ES-I3 (cell line): ENCODE measurements at regions not wholly inside any gene's neighbourhood (a gene's known extent, or its start where the extent isn't known, plus 50 kb on each side); places are given as distances from the start of the nearest gene placed in this dataset.
A peak's percentile ranks its signal among the peaks of the same experiment; 100 is the strongest.
"Not testable (repeated sequence)": the region's sequence is repeated elsewhere in the genome, so short reads cannot be mapped to it uniquely, and the experiment has no call there.

Source experiments
- H3K36me3 ChIP-seq: 2 replicates; pipeline ENCODE4 v1.6.1; 2013; ENCODE audit warnings: mild to moderate bottlenecking, low read length, control low read depth, moderate library complexity; ENCODE audit not compliant: insufficient read depth
- H3K4me1 ChIP-seq: 2 replicates; pipeline ENCODE4 v1.6.1; 2013; ENCODE audit warnings: mild to moderate bottlenecking, control low read depth, low read length; ENCODE audit not compliant: insufficient read depth
- H3K9ac ChIP-seq: 2 replicates; pipeline ENCODE4 v1.6.1; 2013; ENCODE audit warnings: low read depth, mild to moderate bottlenecking, low read length, moderate library complexity
- H3K9me3 ChIP-seq: 2 replicates; pipeline ENCODE4 v1.6.1; 2013; ENCODE audit warnings: mild to moderate bottlenecking, low read length, moderate library complexity; ENCODE audit not compliant: control insufficient read depth, insufficient read depth

GRCh38 chr2:53150146-53150545 is 617.5 kb upstream of the CHAC2 start:
- H3K9ac ChIP-seq, result no peak overlapping the region
- no peaks in the 10 kb centered on the region for H3K9me3 ChIP-seq
- no peaks in the 10 kb centered on the region for H3K36me3 ChIP-seq
- H3K4me1 ChIP-seq, result no peaks in the 10 kb centered on the region

- Histone ChIP-seq H3K36me3 (no peaks in the 10 kb centered on the region), H3K4me1 (no peaks in the 10 kb centered on the region), H3K9me3 (no peaks in the 10 kb centered on the region), H3K9ac (no peak overlapping the region)
Observed at GRCh38 chr2:53148221-53148620, 619.4 kb upstream of the CHAC2 start.

GRCh38 chr2:53131416-53131815 is 636.2 kb upstream of the CHAC2 start:
- no peaks in the 10 kb centered on the region for H3K9me3 ChIP-seq
- H3K36me3 ChIP-seq, result no peaks in the 10 kb centered on the region
- H3K9ac ChIP-seq, result no peak overlapping the region
- peaks cover 14% of the 10 kb centered on the region for H3K4me1 ChIP-seq

- Histone ChIP-seq H3K9me3 (no peaks in the 10 kb centered on the region), H3K4me1 (peaks cover 14% of the 10 kb centered on the region), H3K36me3 (no peaks in the 10 kb centered on the region), H3K9ac (no peak overlapping the region)
Observed at GRCh38 chr2:53130441-53130943, 637.1 kb upstream of the CHAC2 start.

- no peaks in the 10 kb centered on the region for H3K9me3 ChIP-seq
- H3K4me1 ChIP-seq, result peaks cover 14% of the 10 kb centered on the region
- H3K9ac ChIP-seq, result no peak overlapping the region
- H3K36me3 ChIP-seq, result no peaks in the 10 kb centered on the region
Observed at GRCh38 chr2:53129851-53130250, 637.8 kb upstream of the CHAC2 start.

- Histone ChIP-seq H3K4me1 (peaks cover 14% of the 10 kb centered on the region), H3K36me3 (no peaks in the 10 kb centered on the region), H3K9ac (no peak overlapping the region), H3K9me3 (no peaks in the 10 kb centered on the region)
Observed at GRCh38 chr2:53127061-53127650, 640.4 kb upstream of the CHAC2 start.

GRCh38 chr2:53114991-53115390 is 652.6 kb upstream of the CHAC2 start:
- Histone ChIP-seq H3K4me1 (peaks cover 18% of the 10 kb centered on the region; the same call in 1 of the 2 replicates), H3K9me3 (no peaks in the 10 kb centered on the region), H3K36me3 (no peaks in the 10 kb centered on the region), H3K9ac (no peak overlapping the region)

GRCh38 chr2:53114582-53114981 is 653.0 kb upstream of the CHAC2 start:
- no peaks in the 10 kb centered on the region for H3K9me3 ChIP-seq
- H3K4me1 ChIP-seq, result peaks cover 18% of the 10 kb centered on the region; the same call in 1 of the 2 replicates
- no peak overlapping the region for H3K9ac ChIP-seq
- H3K36me3 ChIP-seq, result no peaks in the 10 kb centered on the region

- H3K36me3 ChIP-seq, H3K9me3 ChIP-seq, H3K9ac ChIP-seq: not testable (repeated sequence)
- H3K4me1 ChIP-seq, result peaks cover 18% of the 10 kb centered on the region; the same call in 1 of the 2 replicates
Observed at GRCh38 chr2:53112408-53112807, 655.2 kb upstream of the CHAC2 start.

- no peak overlapping the region for H3K9ac ChIP-seq
- H3K9me3 ChIP-seq, result no peaks in the 10 kb centered on the region
- H3K4me1 ChIP-seq, result peaks cover 18% of the 10 kb centered on the region; the same call in 1 of the 2 replicates
- H3K36me3 ChIP-seq, result no peaks in the 10 kb centered on the region
Observed at GRCh38 chr2:53111406-53111805, 656.2 kb upstream of the CHAC2 start.

- H3K9me3 ChIP-seq, result no peaks in the 10 kb centered on the region
- peak overlapping the region; percentile 7; the same call in 1 of the 2 replicates for H3K9ac ChIP-seq
- H3K36me3 ChIP-seq, result no peaks in the 10 kb centered on the region
- H3K4me1 ChIP-seq, result peaks cover 18% of the 10 kb centered on the region; the same call in 1 of the 2 replicates
Observed at GRCh38 chr2:53111004-53111403, 656.6 kb upstream of the CHAC2 start.

GRCh38 chr2:53108246-53108645 is 659.4 kb upstream of the CHAC2 start:
- Histone ChIP-seq H3K9ac (no peak overlapping the region), H3K9me3 (no peaks in the 10 kb centered on the region), H3K36me3 (no peaks in the 10 kb centered on the region), H3K4me1 (peaks cover 25% of the 10 kb centered on the region)

GRCh38 chr2:53104263-53104662 is 663.3 kb upstream of the CHAC2 start:
- Histone ChIP-seq H3K36me3 (no peaks in the 10 kb centered on the region), H3K9me3 (no peaks in the 10 kb centered on the region; the same call in 1 of the 2 replicates), H3K9ac (no peak overlapping the region), H3K4me1 (peaks cover 13% of the 10 kb centered on the region)

- H3K36me3 ChIP-seq, result no peaks in the 10 kb centered on the region
- H3K9ac ChIP-seq, result no peak overlapping the region
- no peaks in the 10 kb centered on the region; the same call in 1 of the 2 replicates for H3K9me3 ChIP-seq
- peaks cover 13% of the 10 kb centered on the region for H3K4me1 ChIP-seq
Observed at GRCh38 chr2:53103679-53104078, 663.9 kb upstream of the CHAC2 start.

- Histone ChIP-seq H3K36me3 (no peaks in the 10 kb centered on the region), H3K9ac (no peak overlapping the region), H3K9me3 (no peaks in the 10 kb centered on the region; the same call in 1 of the 2 replicates), H3K4me1 (peaks cover 7% of the 10 kb centered on the region)
Observed at GRCh38 chr2:53098696-53099078, 668.9 kb upstream of the CHAC2 start.
